Hepatocyte (in vitro differentiated cells): ENCODE measurements at regions not wholly inside any gene's neighbourhood (a gene's known extent, or its start where the extent isn't known, plus 50 kb on each side); places are given as distances from the start of the nearest gene placed in this dataset.
A peak's percentile ranks its signal among the peaks of the same experiment; 100 is the strongest.

Experiments
- DNase-seq: peaks from one replicate; pipeline ENCODE4 v3.0.0-alpha.2; 2016; ENCODE audit warnings: low spot score
- H2AFZ ChIP-seq: fragments of 200-600 bp; sonication (generic); 2 replicates; pipeline ENCODE4 v1.6.0; 2016; ENCODE audit warnings: antibody characterized with exemption, mild to moderate bottlenecking
- H3K27ac ChIP-seq: fragments of 200-600 bp; sonication (generic); 2 replicates; pipeline ENCODE4 v1.5.1; 2016; ENCODE audit warnings: mild to moderate bottlenecking
- H3K27me3 ChIP-seq: fragments of 200-600 bp; sonication (generic); 2 replicates; pipeline ENCODE4 v1.6.1; 2016
- H3K36me3 ChIP-seq: fragments of 200-600 bp; sonication (generic); replicated peaks from 2 replicates; pipeline ENCODE4 v1.5.1; 2016; ENCODE audit warnings: low read depth; ENCODE audit not compliant: insufficient read depth
- H3K4me1 ChIP-seq: fragments of 200-600 bp; sonication (generic); 2 replicates; pipeline ENCODE4 v1.5.1; 2016; ENCODE audit warnings: mild to moderate bottlenecking, moderate library complexity; ENCODE audit not compliant: insufficient read depth
- H3K4me2 ChIP-seq: fragments of 200-600 bp; sonication (generic); 2 replicates; pipeline ENCODE4 v1.6.0; 2016
- H3K4me3 ChIP-seq: fragments of 200-600 bp; sonication (generic); 2 replicates; pipeline ENCODE4 v1.5.1; 2016; ENCODE audit warnings: mild to moderate bottlenecking
- H3K79me2 ChIP-seq: fragments of 200-600 bp; sonication (generic); 2 replicates; pipeline ENCODE4 v1.6.0; 2017; ENCODE audit warnings: mild to moderate bottlenecking
- H3K9me2 ChIP-seq: fragments of 200-600 bp; sonication (generic); replicated peaks from 2 replicates; pipeline ENCODE4 v1.6.0; 2017; ENCODE audit warnings: mild to moderate bottlenecking; ENCODE audit not compliant: insufficient read depth
- H3K9me3 ChIP-seq: fragments of 200-600 bp; sonication (generic); 2 replicates; pipeline ENCODE4 v1.5.1; 2016; ENCODE audit warnings: low read depth, mild to moderate bottlenecking
- H4K20me1 ChIP-seq: fragments of 200-600 bp; sonication (generic); 2 replicates; pipeline ENCODE4 v1.6.0; 2016; ENCODE audit warnings: mild to moderate bottlenecking; ENCODE audit not compliant: insufficient read depth, poor library complexity, severe bottlenecking
- EZH2 ChIP-seq: fragments of 200-600 bp; sonication (generic); IDR thresholded peaks from 2 replicates; pipeline ENCODE4 v1.6.1; 2016; ENCODE audit warnings: antibody characterized with exemption, mild to moderate bottlenecking, borderline replicate concordance
- WGBS: methylation state at CpG from one replicate; pipeline ENCODE4 v1.1.6; 2016; ENCODE audit warnings: low lambda C conversion rate; ENCODE audit errors: missing lambda C conversion rate; 5-methylcytosine and 5-hydroxymethylcytosine counted together
- TF ChIP-seq, protein P1 (sequence below): fragments of 200-600 bp; sonication (generic); IDR thresholded peaks from 2 replicates; pipeline ENCODE4 v1.5.1; 2016; ENCODE audit warnings: antibody characterized with exemption, mild to moderate bottlenecking; ENCODE audit not compliant: poor library complexity

DNA sequence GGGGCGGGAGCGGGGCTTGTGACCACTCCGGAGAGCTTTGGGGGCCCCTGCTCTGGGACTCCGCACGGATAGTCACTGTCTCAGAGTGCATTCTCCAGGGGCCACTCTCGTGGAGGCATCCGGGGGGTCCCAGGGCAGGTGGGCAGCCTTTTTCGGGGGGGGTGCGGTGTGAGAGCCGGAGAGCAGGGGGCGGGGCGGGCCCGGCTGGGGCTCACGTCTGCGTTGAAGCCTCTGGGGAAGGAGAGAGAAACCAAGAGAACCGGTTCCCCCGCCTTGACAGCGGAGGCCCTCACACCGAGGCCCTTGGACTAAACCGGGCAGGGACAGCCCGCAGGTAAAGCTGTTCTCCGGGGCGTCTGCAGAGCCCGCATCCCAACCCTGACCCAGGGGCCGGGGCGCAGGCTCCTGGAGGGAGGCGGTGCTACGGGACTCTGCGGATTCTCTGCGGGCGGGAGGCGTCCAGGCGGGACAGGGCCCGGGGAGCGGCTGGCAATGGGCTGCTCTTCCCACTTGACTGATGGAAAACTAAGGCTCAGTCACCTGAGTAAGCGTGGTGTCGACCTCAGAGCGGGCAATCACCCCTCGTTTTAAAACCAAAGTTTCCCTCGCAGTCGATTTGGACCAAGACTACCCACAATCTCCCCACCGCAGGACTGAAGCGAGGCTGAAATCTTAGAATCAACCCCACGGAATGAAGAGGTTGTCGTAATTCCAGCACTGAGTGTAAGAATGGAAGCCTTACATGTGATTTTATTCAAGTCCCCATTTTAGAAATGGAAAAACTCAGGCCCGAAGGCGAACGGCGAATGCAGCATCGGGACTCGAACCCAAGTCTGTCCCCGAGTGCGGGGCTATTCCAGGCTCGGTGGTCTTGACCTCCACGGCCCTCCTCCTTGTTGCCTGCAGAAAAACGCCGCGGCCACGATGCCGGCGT is 49.6 kb upstream of the AMZ2 start:
- H3K9me3 ChIP-seq = no peaks in the 10 kb centered on the region
- TF ChIP-seq, protein P1, sequence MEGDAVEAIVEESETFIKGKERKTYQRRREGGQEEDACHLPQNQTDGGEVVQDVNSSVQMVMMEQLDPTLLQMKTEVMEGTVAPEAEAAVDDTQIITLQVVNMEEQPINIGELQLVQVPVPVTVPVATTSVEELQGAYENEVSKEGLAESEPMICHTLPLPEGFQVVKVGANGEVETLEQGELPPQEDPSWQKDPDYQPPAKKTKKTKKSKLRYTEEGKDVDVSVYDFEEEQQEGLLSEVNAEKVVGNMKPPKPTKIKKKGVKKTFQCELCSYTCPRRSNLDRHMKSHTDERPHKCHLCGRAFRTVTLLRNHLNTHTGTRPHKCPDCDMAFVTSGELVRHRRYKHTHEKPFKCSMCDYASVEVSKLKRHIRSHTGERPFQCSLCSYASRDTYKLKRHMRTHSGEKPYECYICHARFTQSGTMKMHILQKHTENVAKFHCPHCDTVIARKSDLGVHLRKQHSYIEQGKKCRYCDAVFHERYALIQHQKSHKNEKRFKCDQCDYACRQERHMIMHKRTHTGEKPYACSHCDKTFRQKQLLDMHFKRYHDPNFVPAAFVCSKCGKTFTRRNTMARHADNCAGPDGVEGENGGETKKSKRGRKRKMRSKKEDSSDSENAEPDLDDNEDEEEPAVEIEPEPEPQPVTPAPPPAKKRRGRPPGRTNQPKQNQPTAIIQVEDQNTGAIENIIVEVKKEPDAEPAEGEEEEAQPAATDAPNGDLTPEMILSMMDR = no peak
- TF ChIP-seq EZH2 = no peak
- H2AFZ ChIP-seq = no peak overlapping the region
- DNase-seq = peak; percentile 39
- 20% methylated on average over 46 of the region's 61 CpGs for WGBS
- H3K27ac ChIP-seq = no peak overlapping the region
- H3K79me2 ChIP-seq = no peaks in the 10 kb centered on the region
- H3K9me2 ChIP-seq = no peaks in the 10 kb centered on the region
- H4K20me1 ChIP-seq = no peaks in the 10 kb centered on the region
- H3K36me3 ChIP-seq = no peaks in the 10 kb centered on the region
- peaks cover 79% of the 10 kb centered on the region for H3K27me3 ChIP-seq
- no peak overlapping the region for H3K4me3 ChIP-seq
- H3K4me2 ChIP-seq = peak overlapping the region; percentile 79
- peaks cover 33% of the 10 kb centered on the region for H3K4me1 ChIP-seq
